SK-N-DZ (cell line): ENCODE measurements at regions not wholly inside any gene's neighbourhood (a gene's known extent, or its start where the extent isn't known, plus 50 kb on each side); places are given as distances from the start of the nearest gene placed in this dataset.
"Not testable (repeated sequence)": the region's sequence is repeated elsewhere in the genome, so short reads cannot be mapped to it uniquely, and the experiment has no call there.

Experiments used
- DNase-seq: peaks from one replicate; pipeline ENCODE4 v3.0.0-alpha.2; 2015; ENCODE audit warnings: low spot score

DNA sequence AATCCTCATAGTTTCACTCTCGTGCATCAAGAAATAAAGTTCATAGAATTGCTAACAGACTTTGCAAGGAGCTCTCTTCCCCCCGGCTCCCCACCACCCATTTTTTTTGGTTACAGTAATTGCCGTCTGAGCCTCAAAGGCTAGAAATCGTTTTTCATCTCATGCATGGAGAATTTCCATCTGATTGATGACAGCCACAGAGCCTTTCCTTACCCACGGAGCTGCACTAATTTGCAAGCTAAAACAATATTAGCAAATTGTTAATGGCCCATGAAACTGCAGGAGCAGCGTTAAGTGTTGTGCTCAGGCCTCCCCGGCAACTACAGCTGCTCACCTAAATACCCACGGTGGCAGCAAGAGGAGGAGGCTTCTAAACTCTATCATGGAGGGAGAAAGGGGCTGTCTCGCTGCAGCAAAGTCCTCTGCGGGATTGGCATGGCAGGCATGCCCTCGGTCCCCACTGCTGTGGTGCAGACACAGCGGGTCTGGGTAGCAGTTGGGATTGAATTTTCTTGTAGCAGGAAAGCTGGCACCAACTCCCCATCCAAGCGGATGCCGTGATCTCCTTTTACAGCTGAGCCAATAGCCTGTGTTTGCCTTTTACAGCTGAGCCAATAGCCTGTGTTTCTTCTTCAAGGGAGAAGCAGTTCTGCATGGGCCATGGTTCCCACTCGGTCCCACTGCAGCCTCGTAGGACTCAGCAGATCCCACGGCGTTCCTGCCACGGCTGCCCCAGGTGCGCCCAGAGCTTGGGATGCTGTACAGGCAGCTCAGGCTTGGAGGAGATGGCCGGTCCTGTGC, 412.3 kb downstream of the BRD1 start:
- no peak for DNase-seq

DNA sequence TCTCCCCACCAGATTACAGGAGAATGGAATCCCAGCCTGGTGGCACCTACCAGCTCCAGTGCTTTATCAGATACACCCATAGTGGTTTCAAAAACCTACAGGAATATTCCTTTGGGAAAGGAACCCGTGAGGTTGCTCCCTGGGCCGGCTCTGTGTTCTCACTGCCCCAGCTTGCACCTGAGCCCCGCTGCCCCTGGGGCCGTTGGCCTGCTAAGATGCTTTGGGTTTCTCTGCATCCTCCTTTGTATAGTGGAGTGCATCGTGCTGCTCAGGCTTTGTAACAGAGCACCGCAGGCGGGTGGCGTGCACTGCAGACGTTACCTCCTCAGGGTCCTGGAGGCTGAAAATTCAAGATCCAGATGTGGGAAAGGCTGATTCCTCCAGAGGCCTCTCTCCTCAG, 414.1 kb downstream of the BRD1 start:
- no peak for DNase-seq

DNA sequence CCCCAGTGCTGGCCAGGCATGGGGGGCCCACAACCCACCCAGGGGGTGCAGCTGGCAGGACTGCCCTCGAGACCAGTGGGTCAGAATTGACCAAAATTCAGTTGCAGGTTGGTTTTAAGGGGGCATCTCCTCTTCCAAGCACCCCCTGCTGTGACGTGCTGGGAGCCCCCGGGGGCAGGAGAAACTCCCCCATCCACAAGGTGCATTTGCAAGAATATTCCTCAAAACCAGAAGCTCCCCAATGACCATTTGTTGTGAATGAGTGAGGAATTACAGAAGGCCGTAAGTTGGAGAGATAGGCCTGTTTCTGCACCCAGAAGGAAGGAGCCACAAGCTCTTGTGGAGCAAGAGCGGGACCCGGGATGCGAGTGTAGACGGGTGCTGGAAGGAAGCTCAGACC, 414.5 kb downstream of the BRD1 start:
- no peak for DNase-seq

DNA sequence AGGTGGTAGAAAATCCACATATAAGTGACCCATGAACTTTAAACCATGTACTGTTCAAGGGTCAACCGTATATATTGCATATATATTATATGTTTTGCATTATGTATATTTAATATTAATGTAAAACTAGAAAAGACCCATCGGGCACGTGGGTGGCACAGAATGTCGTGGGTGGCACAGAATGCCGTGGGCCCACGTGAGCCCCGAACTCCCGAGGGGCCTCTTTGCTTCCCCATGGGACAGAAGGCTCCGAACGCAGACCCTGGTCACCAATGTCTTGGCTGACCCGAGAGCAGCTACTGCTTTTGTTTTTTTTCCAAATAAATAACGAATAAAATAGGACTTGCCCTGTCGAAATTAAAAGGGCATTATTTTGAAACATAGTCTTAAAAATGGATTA, 415.4 kb downstream of the BRD1 start:
- no peak for DNase-seq

DNA sequence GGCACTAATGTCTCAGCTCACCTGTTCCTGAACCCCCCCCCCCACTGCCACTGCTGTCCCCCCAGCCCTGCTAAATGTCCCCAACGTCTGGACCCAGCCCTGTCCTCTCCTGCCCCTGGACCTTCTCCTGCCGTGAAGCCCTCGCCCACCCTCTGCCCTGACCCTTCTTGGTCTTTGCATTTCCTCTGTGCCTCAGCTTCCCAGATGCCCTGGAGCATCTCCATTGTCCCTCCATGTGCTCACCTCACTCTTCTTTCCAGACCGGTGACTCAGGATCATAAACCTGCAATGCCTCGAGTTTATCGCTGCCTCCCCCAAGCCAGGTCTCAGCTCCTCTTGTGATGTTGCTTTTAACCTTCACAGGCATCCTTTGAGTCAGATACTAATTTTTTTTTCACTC, 416.4 kb downstream of the BRD1 start:
- no peak for DNase-seq

DNA sequence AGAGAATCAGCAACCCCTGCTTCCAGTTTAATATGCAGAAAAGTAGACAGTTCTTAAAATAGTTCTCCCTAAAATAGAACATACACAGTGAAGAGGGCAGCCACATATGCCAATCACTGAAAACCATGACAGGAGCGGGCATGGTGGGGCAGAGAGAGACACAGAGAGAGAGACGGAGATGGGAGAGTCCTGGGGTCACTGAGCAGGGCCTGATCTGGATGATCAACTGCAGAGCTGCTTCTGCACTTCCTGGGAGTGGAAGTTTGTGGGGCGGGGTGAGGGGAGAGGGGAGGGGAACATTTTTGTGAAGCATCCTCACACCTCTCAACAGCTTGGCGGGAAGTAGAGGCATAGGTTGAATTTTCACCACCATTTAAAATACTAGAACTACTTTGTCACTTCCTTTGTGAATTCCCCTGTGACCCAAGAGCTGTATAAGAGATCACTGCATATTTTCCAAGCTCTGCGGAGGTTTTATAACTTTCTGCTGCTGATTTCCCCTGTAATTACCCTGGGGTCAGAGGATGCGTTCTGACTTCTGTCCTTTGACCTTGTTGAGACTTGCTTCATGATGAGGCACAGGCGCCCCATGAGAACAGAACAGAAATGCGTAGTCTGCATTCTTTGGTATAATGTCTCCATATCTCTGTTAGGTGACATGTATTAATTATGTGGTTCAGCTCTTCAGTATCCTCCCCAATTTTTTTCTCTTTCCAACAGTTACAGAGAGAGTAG, 419.4 kb downstream of the BRD1 start:
- no peak for DNase-seq

DNA sequence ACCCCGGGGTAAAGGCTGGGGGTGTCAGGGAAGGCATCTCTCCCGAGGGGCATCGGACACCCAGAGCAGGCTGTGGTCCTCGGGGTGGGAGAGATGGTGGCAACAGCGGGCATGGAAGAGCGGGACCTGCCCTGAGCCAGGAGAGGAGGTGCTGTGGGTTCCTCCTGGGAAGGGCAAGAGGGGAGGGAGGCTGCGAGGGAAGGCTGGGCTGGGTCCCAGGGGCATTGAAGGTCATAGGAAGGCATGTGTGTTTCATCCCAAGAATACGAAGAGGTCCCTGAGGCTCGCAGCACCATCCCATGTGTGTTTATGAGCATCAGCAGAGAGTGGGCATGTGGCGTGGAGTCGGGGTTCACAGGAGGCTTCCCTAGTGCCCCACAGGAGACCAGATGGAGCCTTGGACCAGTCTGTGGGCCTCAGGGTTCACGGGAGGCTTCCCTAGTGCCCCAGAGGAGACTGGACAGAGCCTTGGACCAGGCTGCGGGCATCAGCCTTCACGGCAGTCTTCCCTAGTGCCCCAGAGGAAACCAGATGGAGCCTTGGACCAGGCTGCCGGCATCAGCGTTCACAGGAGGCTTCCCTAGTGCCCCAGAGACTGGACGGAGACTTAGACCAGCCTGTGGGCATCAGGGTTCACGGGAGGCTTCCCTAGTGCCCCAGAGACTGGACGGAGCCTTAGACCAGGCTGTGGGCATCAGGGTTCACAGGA, 420.6 kb downstream of the BRD1 start:
- DNase-seq: no peak

DNA sequence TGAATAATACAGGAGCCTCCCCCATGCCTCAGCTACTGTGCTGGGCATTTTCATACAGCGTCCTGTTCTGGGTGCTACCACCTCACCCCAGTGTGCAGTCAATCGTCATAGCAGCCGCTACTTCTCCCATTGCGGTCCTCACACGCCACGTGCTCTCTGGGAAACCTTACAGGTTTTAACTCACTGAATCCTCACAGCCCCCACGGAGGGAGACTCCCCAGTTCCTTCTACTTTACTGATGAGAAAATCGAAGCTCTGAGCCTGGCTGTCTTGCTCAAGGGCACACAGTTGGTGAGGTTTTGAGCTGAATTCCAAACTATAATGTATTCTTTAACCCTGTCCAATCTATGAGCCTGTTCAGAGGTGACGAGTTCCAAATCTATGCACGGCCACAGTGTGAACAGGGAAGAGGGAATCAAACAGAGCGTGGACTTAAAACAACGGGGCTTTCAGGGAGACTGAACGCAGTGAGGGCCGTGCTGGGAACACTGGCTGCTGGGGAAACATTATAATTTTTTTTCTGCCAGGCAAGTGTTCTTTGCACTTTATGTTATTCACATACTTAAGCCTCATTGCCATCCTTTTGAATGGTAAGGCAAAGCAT, 421.5 kb downstream of the BRD1 start:
- DNase-seq: no peak

DNA sequence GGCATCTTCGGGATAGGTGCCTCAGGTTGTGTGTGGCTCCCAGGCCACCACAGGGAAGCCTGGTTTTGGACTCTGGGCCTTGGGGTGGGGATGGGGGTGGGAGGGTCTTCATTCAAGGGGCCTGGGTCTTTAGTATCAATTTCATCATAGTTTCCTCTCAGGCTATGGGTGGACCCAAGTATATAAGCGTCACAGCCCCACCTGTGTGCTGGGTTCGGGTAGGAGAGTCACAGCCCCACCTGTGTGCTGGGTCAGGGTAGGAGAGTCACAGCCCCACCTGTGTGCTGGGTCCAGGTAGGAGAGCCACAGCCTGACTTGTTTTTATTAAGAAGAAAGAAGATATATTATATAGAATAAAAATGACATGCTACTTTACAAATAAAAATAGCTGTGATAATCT, 422.1 kb downstream of the BRD1 start:
- DNase-seq: no peak

DNA sequence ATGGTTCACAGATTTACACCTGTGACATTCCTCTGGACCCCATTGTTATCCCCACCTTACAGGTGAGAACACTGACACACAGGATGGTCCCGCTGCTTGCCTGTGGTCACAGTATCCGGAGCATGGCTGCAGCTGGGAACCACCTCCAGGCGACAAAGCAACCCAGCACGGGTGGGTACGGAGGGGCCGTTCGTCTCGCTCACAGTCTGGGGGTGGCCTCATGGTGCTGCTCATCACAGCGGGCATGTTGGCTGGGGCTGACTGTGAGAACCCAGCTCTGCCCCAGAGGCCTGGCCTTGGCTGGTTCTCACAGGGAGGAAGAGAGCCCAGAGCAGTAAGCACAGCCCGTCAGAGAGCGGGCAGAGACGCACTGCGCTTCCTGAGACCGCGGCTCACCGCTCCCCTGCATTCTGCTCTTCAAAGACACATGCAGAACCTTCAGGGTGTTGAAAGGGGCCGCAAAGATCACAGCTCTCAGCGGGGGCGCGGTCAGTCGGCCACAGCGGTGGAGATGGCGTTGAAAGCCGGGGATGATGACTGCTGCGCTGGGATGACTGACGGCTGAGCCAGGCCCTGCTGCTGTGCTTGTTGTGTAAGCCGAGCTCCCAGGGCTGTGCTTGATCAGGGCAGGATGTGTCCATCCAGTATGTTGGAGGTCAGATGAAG, 423.0 kb downstream of the BRD1 start:
- no peak for DNase-seq

DNA sequence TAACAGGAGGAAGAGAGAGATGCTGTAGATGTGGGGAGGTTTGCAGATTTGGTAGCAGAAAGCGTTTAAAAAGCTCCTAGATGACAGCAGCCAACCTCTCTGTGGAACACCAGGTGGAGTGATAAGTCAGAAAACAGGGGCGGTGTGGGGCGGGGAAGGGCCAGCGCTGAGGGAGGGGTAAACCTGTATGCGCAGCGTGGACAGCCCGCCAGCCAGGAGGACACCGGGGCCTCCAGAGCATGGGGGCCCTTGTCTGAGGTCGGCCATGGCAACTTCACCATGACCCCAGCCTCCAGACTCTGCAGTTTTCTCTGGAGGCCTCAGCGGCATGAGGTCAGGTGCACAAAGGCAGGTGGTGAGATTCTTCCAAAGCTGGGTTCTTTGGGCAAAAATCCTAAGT, 423.7 kb downstream of the BRD1 start:
- DNase-seq: no peak

DNA sequence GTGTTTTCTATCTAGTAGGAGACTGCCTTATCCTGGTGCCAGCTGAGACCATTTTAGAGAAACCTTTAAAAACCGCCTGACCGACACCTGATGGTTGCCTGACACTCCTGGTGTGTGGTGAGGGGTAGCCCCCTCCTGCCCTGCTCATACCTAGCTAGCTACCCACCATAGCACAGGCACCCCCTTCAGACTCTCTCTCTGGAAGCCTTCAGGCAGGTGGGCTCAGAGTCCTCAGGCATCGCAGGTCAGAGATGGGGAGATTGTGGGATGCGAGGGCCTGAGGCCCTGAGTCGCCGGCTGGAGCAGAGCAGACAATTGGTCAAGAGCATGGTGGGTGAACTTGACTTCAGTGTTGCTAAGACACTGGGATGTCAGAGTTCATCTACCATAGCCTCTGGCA, 424.6 kb downstream of the BRD1 start:
- DNase-seq: no peak

DNA sequence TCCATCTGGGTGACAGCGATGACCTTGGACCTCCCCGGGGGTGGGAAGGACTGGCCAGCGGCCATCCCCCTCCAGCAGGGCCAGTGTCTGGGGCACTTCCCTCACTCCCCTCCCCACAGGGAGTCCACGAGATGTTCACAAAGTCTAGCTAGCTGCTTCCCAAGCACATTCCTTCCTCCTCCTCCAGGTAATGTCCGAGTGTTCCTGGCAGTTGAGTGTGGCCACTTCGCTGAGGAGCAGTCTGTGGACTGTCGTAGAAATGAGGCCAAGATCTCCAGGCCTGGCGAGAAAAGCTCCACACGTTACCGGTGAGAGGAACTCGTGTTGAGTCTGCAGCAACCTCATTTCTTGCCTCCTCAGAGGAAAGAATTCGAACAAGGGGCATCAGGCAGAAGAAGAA, 425.5 kb downstream of the BRD1 start:
- no peak for DNase-seq

DNA sequence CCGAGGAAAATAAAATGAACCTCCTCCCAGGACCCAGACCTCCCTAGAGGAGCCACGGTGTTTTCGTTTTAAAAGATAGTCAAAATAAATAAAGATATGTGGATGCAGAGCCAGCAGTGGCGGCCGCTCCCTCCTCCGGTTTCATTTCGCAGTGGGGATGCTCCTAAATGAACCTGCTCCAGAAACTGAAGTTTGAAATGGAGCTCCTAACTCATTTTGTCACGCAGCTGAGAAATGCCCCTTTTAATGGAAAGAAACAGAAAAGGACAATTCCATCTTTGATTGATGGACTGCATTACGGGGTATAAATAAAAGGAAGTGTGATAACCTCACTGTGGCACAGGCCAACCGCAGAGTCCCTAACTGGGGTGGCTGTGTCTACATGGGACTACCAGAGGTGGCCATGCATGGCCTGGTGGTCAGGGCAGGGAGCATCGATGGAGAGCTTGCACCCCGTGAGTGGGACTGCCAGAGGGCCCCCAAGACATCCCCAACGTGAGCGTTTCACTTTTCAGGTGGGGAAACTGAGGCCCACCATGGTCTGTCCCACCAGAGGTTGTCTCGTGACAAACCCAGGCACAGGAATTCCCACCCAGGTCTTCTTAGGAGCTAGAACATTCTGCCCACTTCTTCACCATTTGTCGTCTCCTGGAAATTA, 426.6 kb downstream of the BRD1 start:
- no peak for DNase-seq

DNA sequence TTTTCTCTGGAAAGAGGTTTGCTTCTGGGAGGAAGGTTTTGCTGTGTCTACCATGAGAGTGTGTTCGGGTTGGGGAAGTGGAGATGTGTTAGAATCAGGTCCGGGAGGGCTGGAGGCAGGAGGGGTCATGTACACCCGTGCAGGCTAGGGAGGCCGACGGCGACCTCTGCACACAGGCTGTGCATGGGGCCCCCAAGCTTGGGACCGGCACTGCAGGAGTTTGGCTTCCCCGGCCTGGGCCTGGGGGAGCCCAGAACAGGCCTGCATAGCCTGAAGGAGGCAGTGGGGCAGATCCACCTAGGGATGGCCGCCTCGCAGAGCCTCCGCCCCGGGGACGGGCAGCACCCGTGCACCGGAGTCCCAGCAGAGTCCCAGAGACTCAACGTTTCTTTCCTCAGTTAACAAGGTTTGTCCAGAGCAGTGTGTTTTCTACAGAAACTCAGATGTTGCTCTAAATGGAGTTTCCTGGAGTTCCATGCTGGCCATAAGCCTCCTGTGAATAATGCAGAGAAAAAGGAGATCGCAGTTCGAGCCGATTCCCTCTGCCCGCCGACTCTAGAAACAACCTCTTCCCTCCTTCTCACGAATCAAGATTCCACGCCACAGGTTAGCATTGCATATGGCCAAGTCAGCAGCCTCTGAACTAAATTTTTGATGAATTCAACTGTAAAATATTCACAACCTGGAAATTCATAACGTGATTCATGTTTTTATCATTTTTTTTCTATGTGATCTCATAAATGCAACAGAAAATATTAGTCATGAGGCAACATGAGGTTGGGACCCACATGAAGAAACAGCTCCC, 427.3 kb downstream of the BRD1 start:
- DNase-seq: no peak

DNA sequence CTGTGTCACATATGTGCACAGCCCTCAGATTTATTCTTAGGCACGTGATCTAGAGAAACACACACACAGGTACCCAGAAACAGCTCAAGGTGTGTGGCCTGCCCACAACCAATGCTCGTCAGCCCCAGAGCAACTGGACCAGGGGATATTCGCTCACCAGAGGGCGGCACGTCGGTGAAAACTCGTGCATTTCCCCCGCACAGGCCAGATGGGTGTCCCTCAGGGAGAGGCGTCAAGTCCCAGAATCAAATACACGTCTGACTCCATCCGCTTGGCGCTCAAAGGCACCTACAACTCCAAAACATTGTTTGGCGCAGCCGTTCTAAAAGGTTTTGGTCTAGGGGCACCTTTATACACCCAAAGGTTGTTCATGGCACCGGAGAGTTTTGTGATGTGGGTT, 429.0 kb downstream of the BRD1 start:
- DNase-seq: no peak

DNA sequence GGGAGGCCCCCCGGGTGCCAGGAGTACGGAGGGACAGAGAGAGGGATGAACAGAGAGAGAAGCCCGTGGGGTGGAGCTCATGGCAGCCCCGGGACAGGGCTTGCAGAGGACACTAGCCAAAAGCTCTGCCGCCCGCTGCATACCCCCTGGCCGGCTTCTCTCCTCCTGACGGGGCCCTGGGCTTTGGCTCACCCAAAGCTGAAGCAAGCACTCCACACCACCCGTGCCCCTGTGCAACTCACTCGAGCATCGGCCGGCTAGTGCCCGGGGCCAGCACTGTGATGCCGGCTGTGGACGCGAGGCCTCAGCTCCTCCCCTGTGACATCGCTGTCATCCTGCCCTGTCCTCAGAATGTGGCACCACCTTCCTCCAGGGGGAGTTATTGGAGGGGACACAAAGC, 429.6 kb downstream of the BRD1 start:
- DNase-seq: no peak

DNA sequence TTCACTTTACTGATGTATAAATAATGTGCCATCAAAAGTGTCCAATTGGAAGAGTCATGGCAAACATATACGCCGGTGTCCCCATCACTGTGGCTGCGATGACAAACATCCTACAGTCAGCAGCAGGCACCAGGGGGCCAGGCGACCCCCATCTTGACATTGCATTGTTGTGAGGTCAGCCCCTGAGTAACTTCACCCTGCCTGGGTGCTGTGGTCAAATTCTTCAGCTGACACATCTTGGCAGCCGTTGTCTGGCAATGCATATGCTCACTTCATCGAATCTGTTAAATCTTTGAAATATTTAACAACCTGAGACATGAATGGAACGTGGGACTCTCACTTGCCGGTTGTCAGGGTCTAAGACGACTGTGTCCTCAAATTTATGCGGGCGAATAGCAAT, 430.9 kb downstream of the BRD1 start:
- no peak for DNase-seq

DNA sequence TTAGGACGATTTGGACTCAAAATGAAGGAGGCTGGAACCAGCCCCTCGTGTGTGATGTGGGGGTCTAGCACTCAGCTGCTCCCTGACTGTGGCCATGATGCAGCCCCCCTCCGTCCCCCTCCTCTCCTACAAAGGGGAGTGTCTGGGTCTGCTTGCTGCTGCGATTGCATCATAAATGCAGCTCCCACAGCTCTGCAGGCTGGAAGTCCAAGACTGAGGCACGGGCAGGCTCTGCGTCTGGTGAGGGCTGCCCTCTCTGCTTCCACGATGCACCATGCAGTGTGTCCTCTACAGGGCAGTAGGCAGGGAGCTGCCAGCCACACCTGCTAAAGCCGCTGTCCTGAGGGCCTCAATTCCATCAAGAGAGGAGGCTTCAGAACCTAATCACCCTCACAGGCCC, 432.1 kb downstream of the BRD1 start:
- no peak for DNase-seq

DNA sequence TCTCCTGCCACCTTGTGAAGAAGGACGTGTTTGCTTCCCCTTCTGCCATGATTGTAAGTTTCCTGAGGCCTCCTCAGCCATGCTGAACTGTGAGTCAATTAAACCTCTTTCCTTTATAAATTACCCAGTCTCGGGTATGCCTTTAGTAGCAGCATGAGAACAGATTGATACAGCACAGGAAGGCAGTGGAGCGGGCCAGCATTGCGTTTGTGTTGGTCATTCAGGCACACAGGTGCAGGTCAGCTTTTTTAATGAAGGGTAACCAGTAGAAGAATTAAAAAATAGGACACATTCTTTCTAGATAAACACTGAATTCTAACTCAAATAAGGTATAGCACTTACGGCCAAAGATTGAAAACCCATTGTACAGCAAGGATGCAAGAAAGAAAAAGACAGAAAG, 432.6 kb downstream of the BRD1 start:
- not testable (repeated sequence) for DNase-seq
